CD14-positive monocyte (primary cell): ENCODE measurements at regions not wholly inside any gene's neighbourhood (a gene's known extent, or its start where the extent isn't known, plus 50 kb on each side); places are given as distances from the start of the nearest gene placed in this dataset.

ENCODE experiments used
- DNase-seq, 3 donors: peaks; one replicate each; pipeline ENCODE4 v3.0.0-alpha.2; 2011 to 2022
- H2AFZ ChIP-seq: 2 replicates; pipeline ENCODE4 v1.6.0; 2012; ENCODE audit warnings: mild to moderate bottlenecking, low read depth, low read length, inconsistent platforms; ENCODE audit not compliant: insufficient read depth, poor library complexity, severe bottlenecking
- H3K27ac ChIP-seq, 2 donors: 1 replicate in 1 of 2; 2 replicates in 1 of 2; pipeline ENCODE4 v1.5.1; 2012 to 2013; ENCODE audit warnings: low read length in 2 of 2, control low read depth in 1 of 2, inconsistent platforms in 1 of 2, low read depth in 1 of 2, mild to moderate bottlenecking in 1 of 2
- H3K27me3 ChIP-seq, 2 donors: one replicate each; pipeline versions ENCODE4 v1.6.0 to v1.6.1; 2011 to 2013; ENCODE audit warnings: low read length in 2 of 2; ENCODE audit not compliant: control insufficient read depth in 2 of 2, insufficient read depth in 2 of 2
- H3K36me3 ChIP-seq, 2 donors: replicated peaks in 1 of 2; 1 replicate in 1 of 2; 2 replicates in 1 of 2; pipeline versions ENCODE4 v1.5.1 to v1.6.1; 2012 to 2013; ENCODE audit warnings: low read length in 2 of 2, control low read depth in 1 of 2, inconsistent platforms in 1 of 2, mild to moderate bottlenecking in 1 of 2; ENCODE audit not compliant: insufficient read depth in 2 of 2, control insufficient read depth in 1 of 2
- H3K4me1 ChIP-seq, 2 donors: 1 replicate in 1 of 2; 2 replicates in 1 of 2; pipeline versions ENCODE4 v1.5.1 to v1.6.1; 2012 to 2013; ENCODE audit warnings: low read length in 2 of 2, control low read depth in 1 of 2, inconsistent platforms in 1 of 2, mild to moderate bottlenecking in 1 of 2, moderate library complexity in 1 of 2; ENCODE audit not compliant: insufficient read depth in 2 of 2, control insufficient read depth in 1 of 2
- H3K4me2 ChIP-seq: replicated peaks from 2 replicates; pipeline ENCODE3; 2012; ENCODE audit warnings: low read length, moderate library complexity, mild to moderate bottlenecking; ENCODE audit not compliant: poor library complexity, severe bottlenecking; ENCODE audit errors: extremely low read depth
- H3K4me3 ChIP-seq, 3 experiments: fragments of 200-600 bp in 1 of 3; sonication (generic) in 1 of 3; replicated peaks in 1 of 3; 1 replicate in 2 of 3; 2 replicates in 1 of 3; pipeline ENCODE4 v1.5.1; 2011 to 2013; ENCODE audit warnings: low read length in 3 of 3, mild to moderate bottlenecking in 3 of 3, control low read depth in 2 of 3, low read depth in 2 of 3, inconsistent platforms in 1 of 3, moderate library complexity in 1 of 3
- H3K79me2 ChIP-seq: 2 replicates; pipeline ENCODE4 v1.6.0; 2012; ENCODE audit warnings: mild to moderate bottlenecking, control low read depth, inconsistent platforms, low read length, moderate library complexity; ENCODE audit not compliant: insufficient read depth
- H3K9ac ChIP-seq: 2 replicates; pipeline ENCODE4 v1.6.0; 2017; ENCODE audit warnings: low read length, mild to moderate bottlenecking; ENCODE audit not compliant: insufficient read depth, poor library complexity, severe bottlenecking
- H3K9me3 ChIP-seq, 2 donors: replicated peaks in 1 of 2; 1 replicate in 1 of 2; 2 replicates in 1 of 2; pipeline versions ENCODE4 v1.5.1 to v1.6.1; 2012 to 2013; ENCODE audit warnings: low read length in 2 of 2, control low read depth in 1 of 2; ENCODE audit not compliant: control insufficient read depth in 1 of 2, insufficient read depth in 1 of 2
- H4K20me1 ChIP-seq: 2 replicates; pipeline ENCODE4 v1.6.0; 2012; ENCODE audit warnings: mild to moderate bottlenecking, low read length, control low read depth, moderate library complexity; ENCODE audit not compliant: insufficient read depth
- H3K27ac Mint-ChIP-seq, 7 donors: one replicate each; pipeline ENCODE4 v1.8.0; 2020; ENCODE audit warnings: mild to moderate bottlenecking in 7 of 7, mixed read lengths in 7 of 7, moderate library complexity in 6 of 7, inconsistent platforms in 2 of 7
- H3K27me3 Mint-ChIP-seq, 3 donors: one replicate each; pipeline ENCODE4 v1.8.0; 2021 to 2022; ENCODE audit warnings: low read depth in 3 of 3, mild to moderate bottlenecking in 3 of 3, mixed read lengths in 3 of 3, moderate library complexity in 3 of 3, inconsistent platforms in 1 of 3
- H3K36me3 Mint-ChIP-seq, 2 donors: one replicate each; pipeline ENCODE4 v1.8.0; 2020; ENCODE audit warnings: mixed read lengths in 2 of 2, inconsistent platforms in 1 of 2, mild to moderate bottlenecking in 1 of 2
- H3K4me1 Mint-ChIP-seq: one replicate; pipeline ENCODE4 v1.8.0; 2020; ENCODE audit warnings: mild to moderate bottlenecking, mixed read lengths
- H3K4me3 Mint-ChIP-seq, 2 donors: one replicate each; pipeline ENCODE4 v1.8.0; 2020; ENCODE audit warnings: mild to moderate bottlenecking in 2 of 2, mixed read lengths in 2 of 2, moderate library complexity in 1 of 2
- H3K9me3 Mint-ChIP-seq, 7 donors: one replicate each; pipeline ENCODE4 v1.8.0; 2020 to 2022; ENCODE audit warnings: mixed read lengths in 7 of 7, mild to moderate bottlenecking in 6 of 7, moderate library complexity in 6 of 7, inconsistent platforms in 2 of 7
- WGBS: methylation state at CpG from one replicate; pipeline ENCODE4 v1.1.5; 2013; ENCODE audit warnings: missing lambda C conversion rate; ENCODE audit not compliant: insufficient coverage; 5-methylcytosine and 5-hydroxymethylcytosine counted together
- intact Hi-C, 2 donors: fragments of 100-400 bp; cut with micrococcal nuclease; formaldehyde crosslinking; loops; one replicate each; pipeline versions ENCODE4 v1.15.0 to v1.15.1; 2023
- TF ChIP-seq, protein P1 (sequence below): fragments of 200-600 bp; IDR thresholded peaks from one replicate; pipeline ENCODE4 v1.8.0; 2022; ENCODE audit warnings: antibody characterized with exemption, mild to moderate bottlenecking

- H3K4me2 ChIP-seq = no peak overlapping the region
- TF ChIP-seq, protein P1, sequence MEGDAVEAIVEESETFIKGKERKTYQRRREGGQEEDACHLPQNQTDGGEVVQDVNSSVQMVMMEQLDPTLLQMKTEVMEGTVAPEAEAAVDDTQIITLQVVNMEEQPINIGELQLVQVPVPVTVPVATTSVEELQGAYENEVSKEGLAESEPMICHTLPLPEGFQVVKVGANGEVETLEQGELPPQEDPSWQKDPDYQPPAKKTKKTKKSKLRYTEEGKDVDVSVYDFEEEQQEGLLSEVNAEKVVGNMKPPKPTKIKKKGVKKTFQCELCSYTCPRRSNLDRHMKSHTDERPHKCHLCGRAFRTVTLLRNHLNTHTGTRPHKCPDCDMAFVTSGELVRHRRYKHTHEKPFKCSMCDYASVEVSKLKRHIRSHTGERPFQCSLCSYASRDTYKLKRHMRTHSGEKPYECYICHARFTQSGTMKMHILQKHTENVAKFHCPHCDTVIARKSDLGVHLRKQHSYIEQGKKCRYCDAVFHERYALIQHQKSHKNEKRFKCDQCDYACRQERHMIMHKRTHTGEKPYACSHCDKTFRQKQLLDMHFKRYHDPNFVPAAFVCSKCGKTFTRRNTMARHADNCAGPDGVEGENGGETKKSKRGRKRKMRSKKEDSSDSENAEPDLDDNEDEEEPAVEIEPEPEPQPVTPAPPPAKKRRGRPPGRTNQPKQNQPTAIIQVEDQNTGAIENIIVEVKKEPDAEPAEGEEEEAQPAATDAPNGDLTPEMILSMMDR = peak; percentile 80
- peaks cover 37 to 40% of the 10 kb centered on the region in 2 donors for H3K4me1 ChIP-seq
- H3K27ac ChIP-seq = no peak overlapping the region
- H3K4me1 Mint-ChIP-seq = peaks cover 30% of the 10 kb centered on the region
- no peaks in the 10 kb centered on the region for H3K36me3 ChIP-seq
- DNase-seq = peak; percentile 33 to 65 (median 40)
- H3K4me3 ChIP-seq = no peak overlapping the region
- no peak overlapping the region for H3K9ac ChIP-seq
- intact Hi-C loops = no loop called here
- H3K27ac Mint-ChIP-seq = no peak overlapping the region
- H3K4me3 Mint-ChIP-seq = peak overlapping the region in 1 of 2 donors; percentile 86
- peaks cover 18 to 25% of the 10 kb centered on the region in 2 donors for H3K36me3 Mint-ChIP-seq
- H4K20me1 ChIP-seq = no peaks in the 10 kb centered on the region
- H3K9me3 Mint-ChIP-seq = peaks cover 12 to 28% (median 23%) of the 10 kb centered on the region in 7 donors
- H3K9me3 ChIP-seq = peaks cover 32 to 64% of the 10 kb centered on the region in 2 donors
- peaks cover 45 to 53% (median 46%) of the 10 kb centered on the region in 3 donors for H3K27me3 Mint-ChIP-seq
- no peaks in the 10 kb centered on the region for H3K79me2 ChIP-seq
- no peak overlapping the region for H2AFZ ChIP-seq
- WGBS = 0% methylated on average over 1 of the region's 20 CpGs
- H3K27me3 ChIP-seq = peaks cover 79 to 98% of the 10 kb centered on the region in 2 donors
Measured at GRCh38 chr7:25854608-25855497, 297.1 kb upstream of the NFE2L3 start.

DNA sequence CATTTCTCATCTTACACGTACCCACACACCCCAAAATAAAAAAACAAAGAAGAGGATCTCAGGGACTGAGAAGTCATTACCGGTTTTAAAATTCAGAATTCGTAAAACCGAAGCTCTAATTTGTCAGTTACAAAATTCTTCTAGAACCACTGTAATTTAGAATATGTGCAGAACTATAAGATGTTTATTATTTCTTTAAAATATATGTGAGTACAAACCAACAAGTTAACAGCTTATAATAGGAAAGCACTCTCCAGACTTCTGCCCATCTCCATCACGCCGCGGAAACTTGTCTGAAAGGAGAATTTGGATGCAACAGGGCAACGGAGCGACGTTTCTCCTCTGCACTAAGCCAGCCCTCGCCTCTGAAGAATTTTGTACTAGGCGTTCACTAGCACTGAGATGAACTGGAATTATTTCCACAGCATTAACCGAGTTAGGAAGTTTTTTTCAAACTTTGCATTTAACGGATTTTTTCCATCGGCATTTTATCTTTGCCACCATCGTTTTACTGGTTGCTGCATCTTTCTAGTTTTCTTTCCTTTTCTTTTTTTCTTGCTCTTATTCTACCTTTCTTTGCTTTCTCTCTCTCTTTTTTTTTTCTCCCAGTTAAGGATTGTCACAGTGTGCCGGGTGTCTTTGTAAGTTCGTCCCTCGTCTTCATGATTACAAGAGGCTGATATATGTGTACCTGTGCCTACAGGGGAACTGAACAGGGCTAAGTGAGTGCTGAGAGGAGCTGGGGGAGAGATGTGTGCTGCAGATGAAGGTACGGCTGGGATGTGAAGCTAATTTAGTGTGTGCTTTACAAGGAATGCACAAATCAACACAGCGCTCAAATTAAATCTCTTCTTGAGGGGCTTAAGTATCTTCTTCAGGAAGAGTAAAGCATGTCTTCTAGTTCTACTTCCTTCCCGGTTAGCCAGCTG lies 295.9 kb upstream of the NFE2L3 start:
- Mint-ChIP-seq H3K4me1 (peaks cover 34% of the 10 kb centered on the region), H3K27ac (no peak overlapping the region), H3K27me3 (peaks cover 36 to 41% (median 37%) of the 10 kb centered on the region in 3 donors), H3K4me3 (no peak overlapping the region), H3K36me3 (peaks cover 18 to 25% of the 10 kb centered on the region in 2 donors), H3K9me3 (peaks cover 12 to 27% (median 25%) of the 10 kb centered on the region in 7 donors)
- peak overlapping the region; percentile 28 to 75 (median 37) for H3K4me3 ChIP-seq
- intact Hi-C loops = no loop called here
- peak overlapping the region; percentile 77 for H3K4me2 ChIP-seq
- 25% methylated on average over 13 of the region's 22 CpGs for WGBS
- peaks cover 35 to 76% of the 10 kb centered on the region in 2 donors for H3K9me3 ChIP-seq
- H3K4me1 ChIP-seq = peaks cover 37 to 40% of the 10 kb centered on the region in 2 donors
- TF ChIP-seq, protein P1 = no peak
- no peak overlapping the region for H3K27ac ChIP-seq
- H3K36me3 ChIP-seq = no peaks in the 10 kb centered on the region
- H3K79me2 ChIP-seq = no peaks in the 10 kb centered on the region
- H3K9ac ChIP-seq = no peak overlapping the region
- peaks cover 88 to 99% of the 10 kb centered on the region in 2 donors for H3K27me3 ChIP-seq
- peak overlapping the region; percentile 22 for H2AFZ ChIP-seq
- no peaks in the 10 kb centered on the region for H4K20me1 ChIP-seq
- no peak for DNase-seq
